ENCODE measurements at regions not wholly inside any gene's neighbourhood (a gene's known extent, or its start where the extent isn't known, plus 50 kb on each side); places are given as distances from the start of the nearest gene placed in this dataset.

GRCh38 chr5:61991866-61992265 is 314.1 kb upstream of the KIF2A start:
- TF ChIP-seq POLR2A (IDR thresholded peaks at IDR 0.05) (no peak), CTCF (IDR thresholded peaks at IDR 0.05) (no peak)
